Tibial nerve (tissue), 4 donors: ENCODE measurements at regions not wholly inside any gene's neighbourhood (a gene's known extent, or its start where the extent isn't known, plus 50 kb on each side); places are given as distances from the start of the nearest gene placed in this dataset.

Source experiments
- DNase-seq, 2 donors: peaks; one replicate each; pipeline ENCODE4 v3.0.0-alpha.2; 2019; ENCODE audit warnings: low spot score in 2 of 2
- H3K27ac ChIP-seq, 4 donors: fragments of 200-600 bp; sonication (generic) in 3 of 4; one replicate each; pipeline ENCODE4 v1.5.1; 2017 to 2019; ENCODE audit warnings: mild to moderate bottlenecking in 1 of 4
- H3K27me3 ChIP-seq, 2 donors: fragments of 200-600 bp; sonication (generic) in 1 of 2; one replicate each; pipeline versions ENCODE4 v1.5.1 to v1.6.0; 2017 to 2019
- H3K36me3 ChIP-seq, 3 donors: fragments of 200-600 bp; sonication (generic); one replicate each; pipeline ENCODE4 v1.5.1; 2018 to 2019
- H3K4me1 ChIP-seq, 4 donors: fragments of 200-600 bp; sonication (generic) in 3 of 4; one replicate each; pipeline ENCODE4 v1.5.1; 2017 to 2019
- H3K4me3 ChIP-seq, 4 donors: fragments of 200-600 bp; sonication (generic) in 3 of 4; one replicate each; pipeline ENCODE4 v1.5.1; 2017 to 2019; ENCODE audit warnings: mild to moderate bottlenecking in 1 of 4, moderate library complexity in 1 of 4
- H3K9me3 ChIP-seq, 4 donors: fragments of 200-600 bp; sonication (generic) in 3 of 4; one replicate each; pipeline ENCODE4 v1.5.1; 2017 to 2019
- EP300 ChIP-seq, 2 donors: sonication (generic); formaldehyde crosslinking; IDR thresholded peaks; one replicate each; pipeline ENCODE4 v1.6.1; 2017; ENCODE audit warnings: antibody characterized with exemption in 2 of 2, mild to moderate bottlenecking in 1 of 2
- POLR2A ChIP-seq, 2 donors: fragments of 450-650 bp; IDR thresholded peaks; one replicate each; pipeline ENCODE4 v1.6.1; 2017; ENCODE audit warnings: antibody characterized with exemption in 2 of 2, mild to moderate bottlenecking in 2 of 2, moderate library complexity in 2 of 2
- WGBS, 2 donors: methylation state at CpG; one replicate each; pipeline ENCODE4 v1.1.5; 2018; 5-methylcytosine and 5-hydroxymethylcytosine counted together
- TF ChIP-seq, protein P1 (sequence below), 5 experiments: fragments of 200-600 bp in 3 of 5; fragments of 450-650 bp in 2 of 5; sonication (generic) in 3 of 5; IDR thresholded peaks; one replicate each; pipeline ENCODE4 v1.5.1; 2016 to 2019; ENCODE audit warnings: antibody characterized with exemption in 5 of 5, mild to moderate bottlenecking in 3 of 5, moderate library complexity in 2 of 5

DNA sequence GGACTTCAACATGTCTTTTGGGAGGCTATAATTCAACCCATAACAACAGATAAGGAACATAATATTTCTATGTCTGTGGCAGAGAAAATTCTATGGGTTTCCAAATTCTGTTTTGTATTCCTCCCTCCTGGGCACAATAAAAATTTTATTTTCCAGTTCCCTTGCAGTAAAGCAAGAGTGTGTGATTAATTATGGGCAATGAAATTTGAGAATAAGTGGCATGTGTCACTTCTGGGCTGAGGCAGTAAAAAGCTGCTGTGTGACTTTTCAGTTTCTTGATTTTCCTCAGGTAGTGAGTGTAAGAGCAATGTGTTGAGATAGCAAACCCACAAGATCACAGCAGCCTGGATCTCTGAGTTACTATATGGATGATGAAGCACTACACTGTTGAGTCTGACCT, 216.4 kb downstream of the MEIS1 start:
- no peak overlapping the region for H3K4me3 ChIP-seq
- no peak overlapping the region for H3K27ac ChIP-seq
- H3K27me3 ChIP-seq, result no peaks in the 10 kb centered on the region
- no peaks in the 10 kb centered on the region for H3K36me3 ChIP-seq
- H3K9me3 ChIP-seq, result peaks cover 0 to 2% (median 0%) of the 10 kb centered on the region in 4 donors
- TF ChIP-seq POLR2A (IDR thresholded peaks at IDR 0.05) (no peak), EP300 (IDR thresholded peaks at IDR 0.05) (no peak)
- TF ChIP-seq, protein P1, sequence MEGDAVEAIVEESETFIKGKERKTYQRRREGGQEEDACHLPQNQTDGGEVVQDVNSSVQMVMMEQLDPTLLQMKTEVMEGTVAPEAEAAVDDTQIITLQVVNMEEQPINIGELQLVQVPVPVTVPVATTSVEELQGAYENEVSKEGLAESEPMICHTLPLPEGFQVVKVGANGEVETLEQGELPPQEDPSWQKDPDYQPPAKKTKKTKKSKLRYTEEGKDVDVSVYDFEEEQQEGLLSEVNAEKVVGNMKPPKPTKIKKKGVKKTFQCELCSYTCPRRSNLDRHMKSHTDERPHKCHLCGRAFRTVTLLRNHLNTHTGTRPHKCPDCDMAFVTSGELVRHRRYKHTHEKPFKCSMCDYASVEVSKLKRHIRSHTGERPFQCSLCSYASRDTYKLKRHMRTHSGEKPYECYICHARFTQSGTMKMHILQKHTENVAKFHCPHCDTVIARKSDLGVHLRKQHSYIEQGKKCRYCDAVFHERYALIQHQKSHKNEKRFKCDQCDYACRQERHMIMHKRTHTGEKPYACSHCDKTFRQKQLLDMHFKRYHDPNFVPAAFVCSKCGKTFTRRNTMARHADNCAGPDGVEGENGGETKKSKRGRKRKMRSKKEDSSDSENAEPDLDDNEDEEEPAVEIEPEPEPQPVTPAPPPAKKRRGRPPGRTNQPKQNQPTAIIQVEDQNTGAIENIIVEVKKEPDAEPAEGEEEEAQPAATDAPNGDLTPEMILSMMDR (IDR thresholded peaks at IDR 0.05), result no peak
- DNase-seq, result no peak
- H3K4me1 ChIP-seq, result no peaks in the 10 kb centered on the region

DNA sequence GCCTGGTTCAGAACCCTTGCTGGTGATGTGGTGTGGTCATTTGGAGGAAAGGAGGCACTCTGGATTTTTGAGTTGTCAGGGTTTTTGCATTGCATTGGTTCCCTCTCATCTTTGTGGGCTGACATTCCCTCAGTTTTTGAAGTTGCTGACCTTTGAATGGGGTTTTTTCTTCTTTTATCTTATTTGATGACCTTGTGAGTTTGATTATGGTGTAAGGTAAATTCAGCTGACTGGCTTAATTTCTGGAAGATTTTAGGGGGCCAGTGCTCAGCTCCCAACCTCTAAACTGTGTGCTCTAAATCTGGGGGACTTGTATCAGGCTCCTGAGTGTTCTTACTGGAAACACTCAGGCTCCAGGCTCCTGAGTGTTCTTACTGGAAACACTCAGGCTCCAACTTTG, 225.9 kb downstream of the MEIS1 start:
- no peaks in the 10 kb centered on the region for H3K36me3 ChIP-seq
- H3K9me3 ChIP-seq, result peaks cover 0 to 17% (median 0%) of the 10 kb centered on the region in 4 donors
- no peaks in the 10 kb centered on the region for H3K27me3 ChIP-seq
- no peaks in the 10 kb centered on the region for H3K4me1 ChIP-seq
- TF ChIP-seq EP300 (IDR thresholded peaks at IDR 0.05) (no peak), POLR2A (IDR thresholded peaks at IDR 0.05) (no peak)
- TF ChIP-seq, protein P1 (IDR thresholded peaks at IDR 0.05), result no peak
- H3K4me3 ChIP-seq, result no peak overlapping the region
- H3K27ac ChIP-seq, result no peak overlapping the region
- no peak for DNase-seq

DNA sequence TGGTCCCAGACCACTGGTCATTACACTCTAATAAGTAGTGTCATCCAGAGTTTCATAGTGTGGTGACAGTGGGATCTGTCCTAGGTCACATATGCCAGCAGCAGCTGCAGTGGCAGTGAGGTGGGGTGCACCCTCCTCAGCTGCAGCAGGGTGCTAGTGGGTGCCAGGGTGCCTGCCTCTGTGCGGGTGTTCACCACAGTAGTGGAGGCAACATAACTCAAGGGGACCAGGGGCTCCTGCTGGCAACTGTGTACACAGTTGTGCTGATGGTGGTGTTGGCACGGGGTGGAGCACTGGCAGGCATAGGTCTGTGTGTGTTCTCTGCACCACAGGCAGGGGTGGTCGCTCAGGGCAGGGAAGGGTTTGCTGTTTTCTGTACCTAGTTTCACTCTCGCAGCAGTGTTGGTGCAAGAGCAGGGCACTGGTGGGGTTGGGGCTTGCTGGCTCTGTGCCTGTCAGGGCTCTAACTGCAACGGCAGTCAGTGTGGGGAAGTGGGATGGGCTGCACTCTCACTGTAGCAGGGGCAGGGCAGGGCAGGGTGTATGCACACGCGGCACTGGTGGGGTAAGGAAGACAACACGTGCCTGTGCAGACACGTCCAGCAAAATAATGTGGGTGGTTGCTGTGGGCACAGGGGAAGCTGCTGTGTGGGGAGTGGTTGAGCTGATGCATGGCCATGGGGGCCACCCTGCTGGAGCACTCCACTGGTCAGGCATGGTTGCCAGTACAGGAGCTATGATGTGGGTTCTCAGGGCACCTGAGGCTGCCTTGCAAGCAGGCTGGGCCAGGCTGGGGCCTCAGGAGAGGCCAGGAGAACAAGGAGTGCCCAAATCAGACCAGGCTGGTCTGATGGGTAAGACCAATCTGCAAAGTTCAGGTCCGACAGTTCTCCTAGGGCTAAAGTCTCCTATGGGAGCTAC, 226.6 kb downstream of the MEIS1 start:
- Histone ChIP-seq H3K9me3 (peaks cover 0 to 17% (median 0%) of the 10 kb centered on the region in 4 donors), H3K4me3 (no peak overlapping the region), H3K27ac (no peak overlapping the region), H3K36me3 (no peaks in the 10 kb centered on the region), H3K4me1 (no peaks in the 10 kb centered on the region), H3K27me3 (no peaks in the 10 kb centered on the region)
- TF ChIP-seq EP300 (IDR thresholded peaks at IDR 0.05), result no peak
- TF ChIP-seq, protein P1 (IDR thresholded peaks at IDR 0.05), result no peak
- no peak for TF ChIP-seq POLR2A (IDR thresholded peaks at IDR 0.05)
- WGBS, 2 donors, result 53 to 57% methylated on average over 9 to 10 of the region's 10 CpGs
- no peak for DNase-seq

DNA sequence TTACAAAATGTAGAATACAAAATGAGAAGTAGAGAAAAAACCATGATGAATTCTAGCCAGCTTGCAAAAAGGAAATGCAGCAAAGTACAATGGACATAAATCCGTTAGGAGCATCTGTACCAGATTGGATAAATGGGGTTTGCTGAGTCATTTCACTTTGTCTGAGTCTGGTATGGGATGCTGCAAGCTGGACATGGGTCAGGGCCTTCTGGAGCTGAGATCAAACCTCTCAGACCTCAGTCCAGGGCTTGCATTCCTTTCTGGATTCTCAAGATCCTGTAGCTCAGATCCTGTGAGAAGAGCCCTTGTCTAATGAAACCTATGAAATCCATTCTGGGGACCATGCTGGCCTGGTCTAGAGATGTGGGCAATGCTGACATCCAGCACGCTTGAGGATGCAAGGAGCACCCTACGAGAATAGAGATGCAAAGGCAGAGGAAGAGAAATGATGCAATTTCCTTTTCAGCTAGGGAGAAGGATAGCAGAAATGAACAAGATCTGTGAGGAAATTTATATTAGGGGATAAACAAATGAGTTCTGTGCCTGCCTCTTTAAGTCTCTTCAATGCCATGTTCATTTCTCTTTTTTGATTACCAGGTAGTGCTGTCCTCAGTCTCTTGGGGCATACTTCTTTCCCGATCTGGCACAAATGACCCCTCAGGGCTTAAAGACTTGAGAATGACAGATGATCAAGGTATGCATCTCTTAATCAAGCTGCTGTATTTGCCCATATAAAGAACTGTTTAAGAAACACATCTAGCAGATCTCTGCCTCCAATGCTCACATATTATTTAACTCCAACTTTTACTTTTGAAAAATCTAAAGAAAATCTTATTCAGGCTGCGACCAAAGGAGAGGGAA, 230.4 kb downstream of the MEIS1 start:
- Histone ChIP-seq H3K27me3 (no peaks in the 10 kb centered on the region), H3K4me1 (no peaks in the 10 kb centered on the region), H3K27ac (no peak overlapping the region), H3K36me3 (no peaks in the 10 kb centered on the region), H3K4me3 (no peak overlapping the region), H3K9me3 (peaks cover 0 to 5% (median 0%) of the 10 kb centered on the region in 4 donors)
- no peak for DNase-seq
- 65 to 73% methylated on average over 5 of the region's 5 CpGs for whole genome bisulfite sequencing, 2 donors
- TF ChIP-seq EP300 (IDR thresholded peaks at IDR 0.05) (no peak), POLR2A (IDR thresholded peaks at IDR 0.05) (no peak)
- TF ChIP-seq, protein P1 (IDR thresholded peaks at IDR 0.05), result no peak

DNA sequence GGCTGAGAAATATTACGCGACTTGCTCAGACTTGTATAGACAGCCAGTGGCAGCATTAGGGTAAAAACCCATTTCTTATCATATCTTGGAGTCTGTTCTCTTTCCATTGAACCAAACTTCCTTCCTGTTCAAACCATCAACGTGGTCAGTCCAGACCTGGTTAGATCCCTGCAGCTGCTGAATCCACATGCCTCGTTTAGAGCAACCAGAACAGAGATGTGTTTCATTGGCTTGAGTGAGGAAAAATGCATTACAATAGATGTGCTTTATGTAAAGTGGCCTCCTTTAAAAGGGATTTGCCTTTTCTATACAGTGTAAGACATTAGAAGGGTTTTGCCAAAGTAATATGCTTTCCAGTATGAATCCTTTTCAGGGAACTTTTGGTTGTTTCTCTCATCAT, 232.4 kb downstream of the MEIS1 start:
- Histone ChIP-seq H3K4me1 (no peaks in the 10 kb centered on the region), H3K27me3 (no peaks in the 10 kb centered on the region), H3K27ac (no peak overlapping the region), H3K36me3 (no peaks in the 10 kb centered on the region), H3K4me3 (no peak overlapping the region), H3K9me3 (no peaks in the 10 kb centered on the region)
- DNase-seq, result no peak
- TF ChIP-seq EP300 (IDR thresholded peaks at IDR 0.05), result no peak
- TF ChIP-seq POLR2A (IDR thresholded peaks at IDR 0.05), result no peak
- TF ChIP-seq, protein P1 (IDR thresholded peaks at IDR 0.05), result no peak
- 58 to 59% methylated on average over 4 of the region's 4 CpGs for WGBS, 2 donors
